ENCODE measurements at regions not wholly inside any gene's neighbourhood (a gene's known extent, or its start where the extent isn't known, plus 50 kb on each side); places are given as distances from the start of the nearest gene placed in this dataset.

GRCh38 chr3:61323094-61323493 is 71.8 kb upstream of the FHIT start (continued):
- no peak for TF ChIP-seq ISL1 (CRISPR knock-in tag; IDR thresholded peaks at IDR 0.05)
- TF ChIP-seq OSR1 (CRISPR knock-in tag; IDR thresholded peaks at IDR 0.05): no peak
- no peak for TF ChIP-seq ZNF565 (CRISPR knock-in tag; conservative IDR thresholded peaks at IDR 0.05; ENCODE audit: low read depth)
- no peak for TF ChIP-seq BACH2 (CRISPR knock-in tag; IDR thresholded peaks at IDR 0.05; ENCODE audit: borderline replicate concordance)
- no peak for TF ChIP-seq ESRRG (CRISPR knock-in tag; IDR thresholded peaks at IDR 0.05)

DNA sequence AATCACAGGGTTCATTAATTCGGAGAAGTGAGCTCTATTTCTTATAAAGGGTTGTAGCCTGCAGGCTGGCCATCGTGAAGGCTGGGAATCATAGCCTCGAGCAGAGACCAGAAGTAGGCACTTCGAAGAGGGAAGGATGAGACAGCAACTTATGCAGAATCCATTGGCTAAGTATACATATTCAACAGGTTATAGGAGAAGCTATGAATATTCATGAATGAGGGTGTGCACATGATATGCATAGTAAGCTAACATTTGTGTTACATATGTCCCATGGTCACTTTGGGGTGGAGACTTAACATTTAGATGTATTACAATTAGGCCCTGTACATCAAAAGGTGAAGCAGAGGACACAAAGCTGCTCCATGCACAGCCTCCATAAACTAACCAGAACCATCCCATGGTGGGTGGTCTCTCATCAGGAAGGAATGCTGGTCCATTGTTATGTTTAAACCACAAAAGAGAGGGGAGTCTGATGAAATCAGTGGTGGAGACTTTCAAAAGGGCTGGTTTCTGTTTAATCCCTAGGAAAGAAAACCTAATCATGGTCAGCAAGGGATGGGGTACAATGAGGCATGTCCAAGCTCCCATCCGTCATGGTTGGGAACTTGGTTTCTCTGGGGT is 80.8 kb upstream of the FHIT start:
- no peak for TF ChIP-seq GLIS3 (CRISPR knock-in tag; IDR thresholded peaks at IDR 0.05)
- no peak for TF ChIP-seq ZNF70 (CRISPR knock-in tag; IDR thresholded peaks at IDR 0.05)

DNA sequence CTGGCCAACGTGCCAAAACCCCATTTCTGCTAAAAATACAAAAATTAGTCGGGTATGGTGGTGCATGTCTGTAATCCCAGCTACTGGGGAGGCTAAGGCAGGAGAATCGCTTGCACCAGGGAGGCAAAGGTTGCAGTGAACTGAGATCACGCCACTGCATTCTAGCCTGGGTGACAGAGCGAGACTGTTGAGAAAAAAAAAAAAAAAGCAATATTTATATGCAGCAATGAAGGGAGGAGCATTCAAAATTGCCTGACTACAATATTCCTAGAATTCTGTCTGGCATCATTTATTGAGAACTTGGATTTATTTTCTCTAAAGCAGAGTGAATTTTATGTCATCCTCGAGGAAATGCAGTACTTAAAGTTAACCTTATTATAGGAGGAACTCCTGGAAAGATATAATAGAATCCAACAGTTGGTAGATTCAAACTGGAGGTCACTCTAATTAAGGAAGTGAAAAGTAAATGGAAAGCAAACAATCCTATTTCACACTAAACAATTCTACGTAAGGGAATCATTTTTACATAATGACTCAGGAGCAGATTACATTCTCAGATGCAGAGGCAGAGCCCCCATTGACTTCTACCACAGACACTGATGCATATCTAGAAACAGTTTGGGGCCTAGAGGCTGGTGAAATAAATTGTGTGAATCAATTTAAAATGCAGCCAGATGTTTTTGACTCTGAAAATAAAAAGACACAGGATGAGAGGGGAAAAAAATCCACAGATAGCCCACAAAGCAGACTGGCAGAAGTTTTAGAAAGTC is 82.1 kb upstream of the FHIT start:
- no peak for ATAC-seq
- TF ChIP-seq, protein P1, sequence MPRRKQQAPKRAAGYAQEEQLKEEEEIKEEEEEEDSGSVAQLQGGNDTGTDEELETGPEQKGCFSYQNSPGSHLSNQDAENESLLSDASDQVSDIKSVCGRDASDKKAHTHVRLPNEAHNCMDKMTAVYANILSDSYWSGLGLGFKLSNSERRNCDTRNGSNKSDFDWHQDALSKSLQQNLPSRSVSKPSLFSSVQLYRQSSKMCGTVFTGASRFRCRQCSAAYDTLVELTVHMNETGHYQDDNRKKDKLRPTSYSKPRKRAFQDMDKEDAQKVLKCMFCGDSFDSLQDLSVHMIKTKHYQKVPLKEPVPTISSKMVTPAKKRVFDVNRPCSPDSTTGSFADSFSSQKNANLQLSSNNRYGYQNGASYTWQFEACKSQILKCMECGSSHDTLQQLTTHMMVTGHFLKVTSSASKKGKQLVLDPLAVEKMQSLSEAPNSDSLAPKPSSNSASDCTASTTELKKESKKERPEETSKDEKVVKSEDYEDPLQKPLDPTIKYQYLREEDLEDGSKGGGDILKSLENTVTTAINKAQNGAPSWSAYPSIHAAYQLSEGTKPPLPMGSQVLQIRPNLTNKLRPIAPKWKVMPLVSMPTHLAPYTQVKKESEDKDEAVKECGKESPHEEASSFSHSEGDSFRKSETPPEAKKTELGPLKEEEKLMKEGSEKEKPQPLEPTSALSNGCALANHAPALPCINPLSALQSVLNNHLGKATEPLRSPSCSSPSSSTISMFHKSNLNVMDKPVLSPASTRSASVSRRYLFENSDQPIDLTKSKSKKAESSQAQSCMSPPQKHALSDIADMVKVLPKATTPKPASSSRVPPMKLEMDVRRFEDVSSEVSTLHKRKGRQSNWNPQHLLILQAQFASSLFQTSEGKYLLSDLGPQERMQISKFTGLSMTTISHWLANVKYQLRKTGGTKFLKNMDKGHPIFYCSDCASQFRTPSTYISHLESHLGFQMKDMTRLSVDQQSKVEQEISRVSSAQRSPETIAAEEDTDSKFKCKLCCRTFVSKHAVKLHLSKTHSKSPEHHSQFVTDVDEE (CRISPR knock-in tag; IDR thresholded peaks at IDR 0.05): 0 out of 2 replicates have a peak, but pooled peaks have one; percentile 52
- TF ChIP-seq TOX (CRISPR knock-in tag; IDR thresholded peaks at IDR 0.05; ENCODE audit: borderline replicate concordance) (no peak), PATZ1 (CRISPR knock-in tag; IDR thresholded peaks at IDR 0.05; ENCODE audit: borderline replicate concordance) (no peak), TCF4 (CRISPR knock-in tag; IDR thresholded peaks at IDR 0.05; ENCODE audit: borderline replicate concordance) (peak; percentile 84), ISL1 (CRISPR knock-in tag; IDR thresholded peaks at IDR 0.05) (peak; percentile 17; the same call in 1 of the 2 replicates), CSRNP3 (CRISPR knock-in tag; IDR thresholded peaks at IDR 0.05) (peak; percentile 45; the same call in 1 of the 2 replicates)

More for the DNA sequence above, 80.8 kb upstream of the FHIT start:
- no peak for ATAC-seq

DNA sequence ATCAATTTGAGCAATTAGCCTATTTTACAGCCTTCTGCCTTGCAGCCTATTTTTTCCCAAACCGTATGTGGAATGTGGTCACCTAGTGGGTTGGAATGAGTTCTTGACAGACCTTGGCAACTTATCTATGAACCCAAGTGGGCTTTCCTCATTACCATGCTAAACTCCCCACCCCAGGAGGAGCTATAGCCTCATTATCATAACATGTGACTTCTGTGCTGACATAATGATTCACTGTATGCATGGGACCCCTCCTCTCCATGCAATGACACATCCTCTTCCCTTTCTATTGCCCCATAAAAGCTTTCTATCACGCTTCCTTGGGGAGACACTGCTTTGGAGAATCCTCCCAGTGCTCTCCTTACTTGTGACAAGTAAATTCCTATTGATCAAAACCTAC is 83.5 kb upstream of the FHIT start:
- ATAC-seq: no peak

More for the DNA sequence above, 83.5 kb upstream of the FHIT start:
- TF ChIP-seq TCF4 (CRISPR knock-in tag; IDR thresholded peaks at IDR 0.05; ENCODE audit: borderline replicate concordance) (no peak), SNAI2 (CRISPR knock-in tag; IDR thresholded peaks at IDR 0.05) (no peak), ZNF565 (CRISPR knock-in tag; conservative IDR thresholded peaks at IDR 0.05; ENCODE audit: low read depth) (no peak), ZC3H10 (CRISPR knock-in tag; IDR thresholded peaks at IDR 0.05) (no peak), PATZ1 (CRISPR knock-in tag; IDR thresholded peaks at IDR 0.05; ENCODE audit: borderline replicate concordance) (no peak), PPARA (CRISPR knock-in tag; IDR thresholded peaks at IDR 0.05; ENCODE audit: borderline replicate concordance) (no peak), GLIS3 (CRISPR knock-in tag; IDR thresholded peaks at IDR 0.05) (no peak), ISL1 (CRISPR knock-in tag; IDR thresholded peaks at IDR 0.05) (no peak), CSDC2 (CRISPR knock-in tag; IDR thresholded peaks at IDR 0.05) (no peak), ESRRG (CRISPR knock-in tag; IDR thresholded peaks at IDR 0.05) (no peak), ZFP3 (CRISPR knock-in tag; IDR thresholded peaks at IDR 0.05) (no peak)
- TF ChIP-seq, protein P1 (CRISPR knock-in tag; IDR thresholded peaks at IDR 0.05): no peak
- TF ChIP-seq, protein P2, sequence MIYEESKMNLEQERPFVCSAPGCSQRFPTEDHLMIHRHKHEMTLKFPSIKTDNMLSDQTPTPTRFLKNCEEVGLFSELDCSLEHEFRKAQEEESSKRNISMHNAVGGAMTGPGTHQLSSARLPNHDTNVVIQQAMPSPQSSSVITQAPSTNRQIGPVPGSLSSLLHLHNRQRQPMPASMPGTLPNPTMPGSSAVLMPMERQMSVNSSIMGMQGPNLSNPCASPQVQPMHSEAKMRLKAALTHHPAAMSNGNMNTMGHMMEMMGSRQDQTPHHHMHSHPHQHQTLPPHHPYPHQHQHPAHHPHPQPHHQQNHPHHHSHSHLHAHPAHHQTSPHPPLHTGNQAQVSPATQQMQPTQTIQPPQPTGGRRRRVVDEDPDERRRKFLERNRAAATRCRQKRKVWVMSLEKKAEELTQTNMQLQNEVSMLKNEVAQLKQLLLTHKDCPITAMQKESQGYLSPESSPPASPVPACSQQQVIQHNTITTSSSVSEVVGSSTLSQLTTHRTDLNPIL (CRISPR knock-in tag; IDR thresholded peaks at IDR 0.05; ENCODE audit: low read depth): no peak
- TF ChIP-seq, protein P3, sequence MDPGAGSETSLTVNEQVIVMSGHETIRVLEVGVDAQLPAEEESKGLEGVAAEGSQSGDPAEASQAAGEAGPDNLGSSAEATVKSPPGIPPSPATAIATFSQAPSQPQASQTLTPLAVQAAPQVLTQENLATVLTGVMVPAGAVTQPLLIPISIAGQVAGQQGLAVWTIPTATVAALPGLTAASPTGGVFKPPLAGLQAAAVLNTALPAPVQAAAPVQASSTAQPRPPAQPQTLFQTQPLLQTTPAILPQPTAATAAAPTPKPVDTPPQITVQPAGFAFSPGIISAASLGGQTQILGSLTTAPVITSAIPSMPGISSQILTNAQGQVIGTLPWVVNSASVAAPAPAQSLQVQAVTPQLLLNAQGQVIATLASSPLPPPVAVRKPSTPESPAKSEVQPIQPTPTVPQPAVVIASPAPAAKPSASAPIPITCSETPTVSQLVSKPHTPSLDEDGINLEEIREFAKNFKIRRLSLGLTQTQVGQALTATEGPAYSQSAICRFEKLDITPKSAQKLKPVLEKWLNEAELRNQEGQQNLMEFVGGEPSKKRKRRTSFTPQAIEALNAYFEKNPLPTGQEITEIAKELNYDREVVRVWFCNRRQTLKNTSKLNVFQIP (CRISPR knock-in tag; IDR thresholded peaks at IDR 0.05; ENCODE audit: borderline replicate concordance, low read depth): no peak
